Pons (tissue), 1 donor: ENCODE measurements at regions not wholly inside any gene's neighbourhood (a gene's known extent, or its start where the extent isn't known, plus 50 kb on each side); places are given as distances from the start of the nearest gene placed in this dataset.
"Not testable (repeated sequence)": the region's sequence is repeated elsewhere in the genome, so short reads cannot be mapped to it uniquely, and the experiment has no call there.

Experiments used
- DNase-seq: peaks from one replicate; pipeline ENCODE4 v3.0.0-alpha.2; 2016; ENCODE audit warnings: low spot score

- no peak for DNase-seq
These were observed 50.4 kb downstream of the FHIP1A start for GRCh38 chr4:151459375-151459774.

GRCh38 chr4:151460434-151460833, 51.5 kb downstream of the FHIP1A start:
- DNase-seq: no peak

GRCh38 chr4:151462554-151462953, 53.6 kb downstream of the FHIP1A start:
- DNase-seq: no peak

- DNase-seq: no peak
These were observed 60.0 kb downstream of the FHIP1A start for GRCh38 chr4:151468715-151469696.

GRCh38 chr4:151469970-151470369, 61.0 kb downstream of the FHIP1A start:
- DNase-seq: no peak

GRCh38 chr4:151471728-151472127, 62.8 kb downstream of the FHIP1A start:
- no peak for DNase-seq

GRCh38 chr4:151472297-151472696, 63.3 kb downstream of the FHIP1A start:
- DNase-seq: no peak

GRCh38 chr4:151472711-151473110, 63.7 kb downstream of the FHIP1A start:
- no peak for DNase-seq

GRCh38 chr4:151473521-151474097, 64.6 kb downstream of the FHIP1A start:
- no peak for DNase-seq

- DNase-seq: no peak
These were observed 66.2 kb downstream of the FHIP1A start for GRCh38 chr4:151475035-151475714.

GRCh38 chr4:151481813-151482212, 72.8 kb downstream of the FHIP1A start:
- DNase-seq: no peak

- no peak for DNase-seq
These were observed 75.6 kb downstream of the FHIP1A start for GRCh38 chr4:151484396-151485102.

- no peak for DNase-seq
These were observed 76.7 kb downstream of the FHIP1A start for GRCh38 chr4:151485541-151486131.

GRCh38 chr4:151486168-151486567, 77.2 kb downstream of the FHIP1A start:
- no peak for DNase-seq

- no peak for DNase-seq
These were observed 80.0 kb downstream of the FHIP1A start for GRCh38 chr4:151488968-151489367.

GRCh38 chr4:151489462-151490203, 80.7 kb downstream of the FHIP1A start:
- no peak for DNase-seq

GRCh38 chr4:151495612-151496011, 86.6 kb downstream of the FHIP1A start:
- not testable (repeated sequence) for DNase-seq

- DNase-seq: not testable (repeated sequence)
These were observed 102.6 kb downstream of the FHIP1A start for GRCh38 chr4:151511548-151511947.

- DNase-seq: no peak
These were observed 108.9 kb downstream of the FHIP1A start for GRCh38 chr4:151517896-151518295.

GRCh38 chr4:151518359-151518758, 109.4 kb downstream of the FHIP1A start:
- DNase-seq: no peak
